Fibroblast of skin of abdomen (primary cell): ENCODE measurements at regions not wholly inside any gene's neighbourhood (a gene's known extent, or its start where the extent isn't known, plus 50 kb on each side); places are given as distances from the start of the nearest gene placed in this dataset.
"Not testable (repeated sequence)": the region's sequence is repeated elsewhere in the genome, so short reads cannot be mapped to it uniquely, and the experiment has no call there.

Experiments used
- DNase-seq: peaks from one replicate; pipeline ENCODE4 v3.0.0-alpha.2; 2013

GRCh38 chr7:27032839-27033238, 63.0 kb downstream of the HOXA1 start:
- DNase-seq = peak; percentile 78

GRCh38 chr7:27031289-27032172, 64.3 kb downstream of the HOXA1 start:
- peak; percentile 67 for DNase-seq

GRCh38 chr7:27030393-27031050, 65.3 kb downstream of the HOXA1 start:
- DNase-seq = peak; percentile 1

GRCh38 chr7:27025270-27025669, 70.5 kb downstream of the HOXA1 start:
- no peak for DNase-seq

- no peak for DNase-seq
Measured at GRCh38 chr7:27010068-27010467, 85.7 kb downstream of the HOXA1 start.

DNA sequence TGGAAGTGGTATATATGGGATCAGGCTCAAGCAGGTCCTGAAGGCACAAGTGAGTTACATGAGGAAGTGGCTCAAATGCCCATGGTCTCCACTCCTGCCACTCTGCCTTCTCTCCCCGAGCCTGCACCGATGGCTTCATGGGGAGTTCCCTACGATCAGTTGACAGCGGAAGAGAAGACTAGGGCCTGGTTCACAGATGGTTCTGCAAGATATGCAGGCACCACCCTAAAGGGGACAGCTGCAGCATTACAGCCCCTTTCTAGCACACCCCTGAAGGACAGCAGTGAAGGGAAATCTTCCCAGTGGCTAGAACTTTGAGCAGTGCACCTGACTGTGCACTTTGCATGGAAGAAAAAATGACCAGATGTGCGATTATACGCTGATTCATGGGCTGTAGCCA, 95.3 kb downstream of the HOXA1 start:
- no peak for DNase-seq

- DNase-seq = not testable (repeated sequence)
Measured at GRCh38 chr7:26998284-26998683, 97.5 kb downstream of the HOXA1 start.

DNA sequence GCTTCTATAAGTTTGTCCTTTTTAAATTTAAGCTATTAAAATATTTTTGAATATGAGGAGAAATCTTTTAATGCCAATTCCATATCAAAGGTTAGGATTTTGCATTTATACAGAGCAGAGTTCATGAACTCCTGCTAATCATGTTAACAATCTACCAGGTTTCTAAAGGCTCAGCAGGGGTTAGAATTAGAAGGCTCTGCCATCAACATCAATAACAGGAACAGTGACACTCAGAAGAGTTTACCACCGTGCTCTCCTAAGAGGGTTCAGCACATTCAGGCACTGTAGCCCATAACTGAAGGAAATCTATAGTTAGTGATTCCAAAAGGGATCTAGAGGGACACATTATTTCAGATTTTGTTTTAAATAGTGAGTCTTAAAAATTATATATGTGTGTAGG, 100.1 kb downstream of the HOXA1 start:
- DNase-seq = no peak

GRCh38 chr7:26993816-26994810, 101.7 kb downstream of the HOXA1 start:
- DNase-seq = peak; percentile 74

DNA sequence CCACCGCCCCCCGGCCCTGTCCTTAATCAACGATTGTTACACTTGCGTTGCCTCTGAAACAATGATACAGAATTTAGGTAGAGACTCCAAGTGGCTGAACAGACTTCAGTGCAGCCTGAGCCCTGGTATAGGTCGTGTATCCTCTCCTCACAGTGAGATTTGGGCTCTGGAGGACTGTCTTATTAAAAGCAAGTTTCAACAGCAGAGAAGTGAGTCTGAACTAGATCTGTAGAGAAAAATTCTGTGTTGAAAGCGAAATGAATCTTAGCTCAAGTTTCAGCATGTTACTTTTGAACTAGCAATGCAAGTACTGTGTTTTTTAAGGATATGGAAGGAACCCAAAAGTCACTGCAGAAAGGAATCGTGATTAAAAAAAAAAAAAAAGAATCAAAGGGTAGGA, 103.1 kb downstream of the HOXA1 start:
- DNase-seq = no peak

DNA sequence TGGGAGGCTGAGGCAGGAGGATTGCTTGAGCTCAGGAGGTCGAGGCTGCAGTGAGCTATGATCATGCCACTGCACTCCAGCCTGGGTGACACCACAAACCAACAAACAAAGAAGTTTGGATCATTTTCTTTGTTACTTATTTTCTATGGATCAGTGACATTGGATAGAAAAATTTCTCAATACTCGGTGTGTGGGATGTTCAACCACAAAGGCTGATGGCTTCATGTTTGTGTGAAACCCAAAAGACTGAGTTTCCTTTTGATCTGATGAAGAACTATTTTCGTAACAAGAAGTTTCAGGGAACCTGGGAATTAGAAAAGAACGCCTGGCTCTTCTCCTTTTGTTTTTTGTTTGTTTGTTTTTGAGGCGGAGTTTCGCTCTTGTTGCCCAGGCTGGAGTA, 104.0 kb downstream of the HOXA1 start:
- no peak for DNase-seq

GRCh38 chr7:26989897-26990670, 105.7 kb downstream of the HOXA1 start:
- peak; percentile 51 for DNase-seq

DNA sequence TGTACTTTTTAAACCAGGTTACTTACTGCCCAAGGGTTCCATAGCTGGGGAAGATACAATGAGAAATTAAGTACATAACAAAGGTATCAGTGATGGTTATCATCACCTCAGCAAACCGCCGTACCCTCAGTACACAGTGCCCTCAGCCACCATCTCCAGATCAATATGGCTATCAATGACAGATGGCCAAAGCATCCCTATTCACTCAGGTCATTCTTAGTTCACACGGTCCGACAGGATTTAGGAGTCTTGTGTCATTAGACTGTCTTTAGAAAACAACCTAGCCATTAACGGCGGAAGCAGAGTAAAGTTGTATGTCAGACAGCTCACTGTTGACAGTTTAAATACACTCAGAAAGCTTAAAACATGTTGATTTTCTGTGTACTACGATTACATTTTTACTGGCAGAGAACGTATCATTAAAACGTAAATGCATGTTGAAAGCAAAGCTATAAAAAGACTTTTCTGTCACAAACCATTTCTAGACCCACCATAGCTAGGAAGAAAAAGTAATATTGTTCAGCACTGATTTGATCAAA, 106.9 kb downstream of the HOXA1 start:
- DNase-seq = no peak

GRCh38 chr7:26987338-26987737, 108.5 kb downstream of the HOXA1 start:
- no peak for DNase-seq

DNA sequence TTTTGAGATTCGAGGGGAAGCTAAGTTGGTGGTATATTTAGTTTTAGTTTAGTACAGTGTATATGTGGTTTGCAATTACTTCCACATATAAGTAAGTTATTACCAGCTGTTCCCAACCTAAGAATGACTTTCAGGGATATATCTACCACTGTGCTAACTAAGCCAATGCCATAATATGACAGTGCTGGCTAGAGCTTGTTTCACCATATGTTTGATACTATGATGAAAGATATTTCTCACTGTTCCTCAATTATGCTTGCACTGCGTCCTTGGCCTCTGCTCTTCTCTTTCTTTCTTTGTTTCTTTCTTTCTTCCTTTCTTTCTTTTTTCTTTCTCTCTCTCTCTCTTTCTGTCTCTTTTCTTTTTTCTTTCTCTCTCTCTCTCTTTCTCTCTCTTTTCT, 113.8 kb upstream of the SKAP2 start:
- DNase-seq = no peak

- DNase-seq = no peak
Measured at GRCh38 chr7:26976840-26977239, 112.5 kb upstream of the SKAP2 start.

DNA sequence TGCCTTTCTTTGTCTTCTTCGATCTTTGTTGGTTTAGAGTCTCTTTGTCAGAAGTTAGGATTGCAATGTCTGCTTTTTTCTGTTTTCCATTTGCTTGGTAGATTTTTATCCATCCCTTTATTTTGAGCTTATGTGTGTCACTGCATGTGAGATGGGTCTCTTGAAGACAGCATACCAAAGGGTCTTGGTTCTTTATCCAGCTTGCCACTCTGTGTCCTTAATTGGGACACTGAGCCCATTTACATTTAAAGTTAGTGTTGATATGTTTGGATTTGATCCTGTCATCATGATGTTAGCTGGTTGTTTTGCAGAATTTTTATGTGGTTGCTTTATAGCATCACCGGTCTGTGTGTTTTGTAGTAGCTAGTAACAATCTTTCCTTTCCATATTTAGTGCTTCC, 107.5 kb upstream of the SKAP2 start:
- DNase-seq = not testable (repeated sequence)

- no peak for DNase-seq
Measured at GRCh38 chr7:26965724-26966123, 101.3 kb upstream of the SKAP2 start.

DNA sequence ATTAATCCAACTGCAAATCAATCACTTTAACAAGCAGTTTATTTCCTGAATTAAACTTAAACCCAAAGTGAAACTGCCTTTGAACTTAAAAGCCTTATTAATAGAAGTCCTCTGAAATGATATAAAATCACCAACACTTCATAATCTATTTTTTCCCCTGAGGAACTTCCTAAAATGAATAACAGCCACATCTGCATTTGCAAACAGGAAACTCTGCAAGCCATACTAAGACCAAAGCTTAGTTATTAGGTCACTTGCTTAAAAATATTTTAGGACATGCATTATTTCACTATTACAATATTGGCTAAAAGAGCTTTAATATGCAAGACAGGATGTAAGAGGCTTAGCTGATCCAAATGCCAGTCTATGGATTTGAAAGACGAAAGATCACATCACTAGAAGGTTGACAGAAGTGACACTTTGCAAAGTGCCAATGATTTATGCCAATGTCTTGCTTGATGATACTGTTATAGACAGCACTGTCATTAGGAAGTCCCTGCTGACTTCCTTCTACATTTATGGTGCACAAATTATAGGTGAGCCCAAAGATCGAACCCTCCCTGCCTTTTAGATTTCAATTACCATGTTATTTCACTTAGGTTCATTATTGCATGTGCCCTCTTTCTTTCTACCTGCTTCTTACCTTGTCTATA, 99.9 kb upstream of the SKAP2 start:
- no peak for DNase-seq

- DNase-seq = no peak
Measured at GRCh38 chr7:26959290-26959689, 94.9 kb upstream of the SKAP2 start.

- peak; percentile 47 for DNase-seq
Measured at GRCh38 chr7:26958834-26959233, 94.4 kb upstream of the SKAP2 start.
